ENCODE measurements at regions not wholly inside any gene's neighbourhood (a gene's known extent, or its start where the extent isn't known, plus 50 kb on each side); places are given as distances from the start of the nearest gene placed in this dataset.

DNA sequence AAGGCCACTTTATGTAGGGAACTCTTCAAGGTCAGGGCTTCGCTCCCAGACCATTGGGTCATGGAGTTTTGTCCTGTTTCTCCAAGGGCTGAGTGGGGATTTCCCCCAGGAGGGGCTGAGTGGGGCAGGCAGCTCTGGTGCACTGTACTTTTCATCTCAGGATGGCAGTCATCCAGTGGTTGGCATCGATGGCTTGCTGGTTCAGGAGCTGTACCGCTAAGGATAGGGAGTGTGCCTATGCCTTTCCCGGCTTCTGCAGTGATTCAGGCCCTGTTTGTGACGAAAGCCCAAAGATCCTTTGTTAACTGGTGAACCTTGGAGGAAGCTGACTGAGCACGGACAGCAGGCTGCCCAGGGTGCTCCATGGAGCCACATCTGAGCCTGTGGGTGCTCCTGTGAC, 100.1 kb upstream of the GADD45A start:
- Histone ChIP-seq H3K9me3 (ENCODE audit: control insufficient read depth, low read depth, low read length) (no peaks in the 10 kb centered on the region), H3K36me3 (ENCODE audit: control insufficient read depth in 2 of 2, extremely low read depth in 1 of 2, insufficient read depth in 2 of 2, low read length in 2 of 2) (no peaks in the 10 kb centered on the region), H3K9ac (ENCODE audit: control insufficient read depth, extremely low read depth, insufficient read depth, low read length) (no peak overlapping the region), H4K20me1 (ENCODE audit: control insufficient read depth, extremely low read depth, insufficient read depth, low read length) (no peaks in the 10 kb centered on the region), H2AFZ (ENCODE audit: control insufficient read depth, low read length) (no peak overlapping the region), H3K4me2 (ENCODE audit: control insufficient read depth, extremely low read depth, insufficient read depth, low read depth, low read length) (no peak overlapping the region), H3K9me1 (ENCODE audit: control insufficient read depth, extremely low read depth, insufficient read depth, low read length) (no peaks in the 10 kb centered on the region), H3K27ac (ENCODE audit: control insufficient read depth, insufficient read depth, low read length) (no peak overlapping the region), H3K4me1 (ENCODE audit: control insufficient read depth, extremely low read depth, insufficient read depth, low read length) (peaks cover 18% of the 10 kb centered on the region), H3K4me3 (ENCODE audit: control insufficient read depth in 2 of 3, extremely low read depth in 1 of 3, insufficient read depth in 2 of 3, low read depth in 1 of 3, low read length in 3 of 3) (no peak overlapping the region), H3K79me2 (ENCODE audit: control insufficient read depth, insufficient read depth, low read length) (no peaks in the 10 kb centered on the region), H3K27me3 (ENCODE audit: control insufficient read depth, extremely low read depth, insufficient read depth, low read length) (no peaks in the 10 kb centered on the region)
- FAIRE-seq (no peak), DNase-seq (ENCODE audit: low read depth, low spot score) (no peak)
- no peak for TF ChIP-seq EZH2 (IDR thresholded peaks at IDR 0.05; ENCODE audit: low read length)
- TF ChIP-seq CTCF (optimal IDR thresholded peaks at IDR 0.05 in 1 of 3, IDR thresholded peaks at IDR 0.05 in 1 of 3, conservative IDR thresholded peaks at IDR 0.05 in 1 of 3; ENCODE audit: extremely low read depth in 1 of 3, insufficient read depth in 2 of 3, low read length in 3 of 3) = no peak
- dilution Hi-C loops (cut with MboI; ENCODE audit: extremely low pct_ligation_motif_present, low sequenced_read_pairs) = no loop called here

- H3K79me2 ChIP-seq (ENCODE audit: control insufficient read depth, insufficient read depth, low read length) = no peaks in the 10 kb centered on the region
- H3K4me2 ChIP-seq (ENCODE audit: control insufficient read depth, extremely low read depth, insufficient read depth, low read depth, low read length) = no peak overlapping the region
- H3K9me3 ChIP-seq (ENCODE audit: control insufficient read depth, low read depth, low read length) = no peaks in the 10 kb centered on the region
- no peak overlapping the region for H2AFZ ChIP-seq (ENCODE audit: control insufficient read depth, low read length)
- peaks cover 2% of the 10 kb centered on the region for H3K4me1 ChIP-seq (ENCODE audit: control insufficient read depth, extremely low read depth, insufficient read depth, low read length)
- no peaks in the 10 kb centered on the region for H3K36me3 ChIP-seq (ENCODE audit: control insufficient read depth in 2 of 2, extremely low read depth in 1 of 2, insufficient read depth in 2 of 2, low read length in 2 of 2)
- H3K9me1 ChIP-seq (ENCODE audit: control insufficient read depth, extremely low read depth, insufficient read depth, low read length) = no peaks in the 10 kb centered on the region
- FAIRE-seq = no peak
- H4K20me1 ChIP-seq (ENCODE audit: control insufficient read depth, extremely low read depth, insufficient read depth, low read length) = no peaks in the 10 kb centered on the region
- H3K9ac ChIP-seq (ENCODE audit: control insufficient read depth, extremely low read depth, insufficient read depth, low read length) = no peak overlapping the region
- H3K27me3 ChIP-seq (ENCODE audit: control insufficient read depth, extremely low read depth, insufficient read depth, low read length) = no peaks in the 10 kb centered on the region
- no peak for TF ChIP-seq EZH2 (IDR thresholded peaks at IDR 0.05; ENCODE audit: low read length)
- no peak for TF ChIP-seq CTCF (optimal IDR thresholded peaks at IDR 0.05 in 1 of 3, IDR thresholded peaks at IDR 0.05 in 1 of 3, conservative IDR thresholded peaks at IDR 0.05 in 1 of 3; ENCODE audit: extremely low read depth in 1 of 3, insufficient read depth in 2 of 3, low read length in 3 of 3)
- no peak overlapping the region for H3K4me3 ChIP-seq (ENCODE audit: control insufficient read depth in 2 of 3, extremely low read depth in 1 of 3, insufficient read depth in 2 of 3, low read depth in 1 of 3, low read length in 3 of 3)
- DNase-seq (ENCODE audit: low read depth, low spot score) = no peak
- no peak overlapping the region for H3K27ac ChIP-seq (ENCODE audit: control insufficient read depth, insufficient read depth, low read length)
- dilution Hi-C loops (cut with MboI; ENCODE audit: extremely low pct_ligation_motif_present, low sequenced_read_pairs) = no loop called here
Measured at GRCh38 chr1:67586596-67586995, 98.4 kb upstream of the GADD45A start.

Measured in keratinocyte (primary cell).